ENCODE measurements at regions not wholly inside any gene's neighbourhood (a gene's known extent, or its start where the extent isn't known, plus 50 kb on each side); places are given as distances from the start of the nearest gene placed in this dataset.

DNA sequence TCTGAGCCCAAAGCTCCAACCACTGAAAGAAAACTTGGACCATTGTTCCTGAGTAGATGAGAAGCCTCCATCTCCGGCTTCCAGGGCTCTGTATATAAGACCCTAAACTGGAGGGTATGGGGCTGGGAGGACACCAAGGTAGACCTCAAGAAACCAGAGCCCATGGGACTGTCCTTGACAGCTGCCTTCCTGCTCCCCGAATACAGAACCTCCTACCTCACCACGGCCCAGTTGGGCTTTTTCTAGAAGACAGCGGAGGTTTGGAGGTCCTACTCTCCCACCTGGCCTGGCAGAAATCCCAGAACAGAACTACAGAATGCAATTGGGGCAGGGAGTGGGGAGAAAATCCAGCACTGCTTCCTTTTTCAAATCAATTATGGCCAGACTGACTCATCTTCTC lies 177.3 kb upstream of the ZNF507 start:
- Histone ChIP-seq H3K79me2 (ENCODE audit: low read length) (no peaks in the 10 kb centered on the region), H4K20me1 (ENCODE audit: insufficient read depth, low read length) (no peaks in the 10 kb centered on the region), H3K27me3 (ENCODE audit: low read depth, low read length) (no peaks in the 10 kb centered on the region; the same call in 1 of the 2 replicates), H3K27ac (ENCODE audit: low read length) (no peak overlapping the region), H2AFZ (ENCODE audit: low read depth, low read length) (no peak overlapping the region), H3K9ac (ENCODE audit: low read length) (no peak overlapping the region), H3K36me3 (replicated peaks; ENCODE audit: low read depth, low read length) (no peaks in the 10 kb centered on the region), H3K4me2 (ENCODE audit: low read length) (no peak overlapping the region), H3K9me3 (ENCODE audit: insufficient read depth, low read length) (no peaks in the 10 kb centered on the region), H3K4me1 (ENCODE audit: low read length) (no peaks in the 10 kb centered on the region), H3K4me3 (ENCODE audit: low read length) (no peak overlapping the region)
- no peak for TF ChIP-seq EZH2phosphoT487 (IDR thresholded peaks at IDR 0.05; ENCODE audit: low read depth)
- TF ChIP-seq, protein P1, sequence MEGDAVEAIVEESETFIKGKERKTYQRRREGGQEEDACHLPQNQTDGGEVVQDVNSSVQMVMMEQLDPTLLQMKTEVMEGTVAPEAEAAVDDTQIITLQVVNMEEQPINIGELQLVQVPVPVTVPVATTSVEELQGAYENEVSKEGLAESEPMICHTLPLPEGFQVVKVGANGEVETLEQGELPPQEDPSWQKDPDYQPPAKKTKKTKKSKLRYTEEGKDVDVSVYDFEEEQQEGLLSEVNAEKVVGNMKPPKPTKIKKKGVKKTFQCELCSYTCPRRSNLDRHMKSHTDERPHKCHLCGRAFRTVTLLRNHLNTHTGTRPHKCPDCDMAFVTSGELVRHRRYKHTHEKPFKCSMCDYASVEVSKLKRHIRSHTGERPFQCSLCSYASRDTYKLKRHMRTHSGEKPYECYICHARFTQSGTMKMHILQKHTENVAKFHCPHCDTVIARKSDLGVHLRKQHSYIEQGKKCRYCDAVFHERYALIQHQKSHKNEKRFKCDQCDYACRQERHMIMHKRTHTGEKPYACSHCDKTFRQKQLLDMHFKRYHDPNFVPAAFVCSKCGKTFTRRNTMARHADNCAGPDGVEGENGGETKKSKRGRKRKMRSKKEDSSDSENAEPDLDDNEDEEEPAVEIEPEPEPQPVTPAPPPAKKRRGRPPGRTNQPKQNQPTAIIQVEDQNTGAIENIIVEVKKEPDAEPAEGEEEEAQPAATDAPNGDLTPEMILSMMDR (IDR thresholded peaks at IDR 0.05; ENCODE audit: low read depth, low read length) = no peak

DNA sequence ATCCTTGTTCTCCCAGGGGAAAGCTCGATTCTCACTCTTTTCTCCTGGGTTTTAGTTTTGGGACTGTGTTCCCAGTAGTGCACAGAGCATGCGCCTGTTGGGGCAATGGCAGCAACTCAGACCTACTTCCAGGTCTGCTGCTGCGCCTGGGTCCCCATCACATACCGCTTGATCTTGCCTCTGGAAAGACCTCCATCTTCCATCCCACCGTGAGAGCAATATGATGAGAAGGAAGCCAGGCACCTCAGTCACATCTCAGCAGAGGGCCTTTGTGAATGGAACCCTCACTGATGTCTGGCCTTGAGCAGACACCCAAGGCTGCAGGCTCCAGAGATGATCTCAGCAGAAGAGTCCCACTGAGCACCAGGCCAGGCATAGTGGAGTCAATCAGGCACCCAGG lies 176.8 kb upstream of the ZNF507 start:
- Histone ChIP-seq H3K27me3 (ENCODE audit: low read depth, low read length) (no peaks in the 10 kb centered on the region; the same call in 1 of the 2 replicates), H2AFZ (ENCODE audit: low read depth, low read length) (no peak overlapping the region), H3K9me3 (ENCODE audit: insufficient read depth, low read length) (no peaks in the 10 kb centered on the region), H3K27ac (ENCODE audit: low read length) (no peak overlapping the region), H3K4me3 (ENCODE audit: low read length) (no peak overlapping the region), H3K36me3 (replicated peaks; ENCODE audit: low read depth, low read length) (no peaks in the 10 kb centered on the region), H3K9ac (ENCODE audit: low read length) (no peak overlapping the region), H3K4me1 (ENCODE audit: low read length) (no peaks in the 10 kb centered on the region), H4K20me1 (ENCODE audit: insufficient read depth, low read length) (no peaks in the 10 kb centered on the region), H3K79me2 (ENCODE audit: low read length) (no peaks in the 10 kb centered on the region), H3K4me2 (ENCODE audit: low read length) (no peak overlapping the region)
- no peak for TF ChIP-seq EZH2phosphoT487 (IDR thresholded peaks at IDR 0.05; ENCODE audit: low read depth)
- TF ChIP-seq, protein P1 (IDR thresholded peaks at IDR 0.05; ENCODE audit: low read depth, low read length) = no peak

DNA sequence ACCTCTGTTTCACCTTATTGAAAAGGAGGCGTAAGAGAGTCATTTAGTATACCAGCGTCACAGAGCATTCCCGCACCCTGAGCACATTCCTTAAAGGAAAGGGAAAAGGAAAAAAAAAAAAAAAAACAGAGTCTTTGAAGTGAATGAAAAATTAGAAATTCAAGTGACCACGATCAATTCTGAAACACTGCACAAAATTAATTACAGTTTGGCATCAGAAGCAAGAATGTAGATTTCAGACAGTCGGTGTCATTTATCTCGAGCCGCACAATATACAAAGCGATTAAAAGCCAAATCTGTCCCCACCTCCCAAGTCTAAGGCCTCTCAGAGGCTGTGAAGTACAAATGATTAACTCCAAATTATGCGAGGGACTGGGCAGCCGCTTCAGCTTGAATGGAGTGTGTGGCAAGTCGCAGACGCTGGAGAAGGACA lies 173.7 kb upstream of the ZNF507 start:
- Histone ChIP-seq H3K36me3 (replicated peaks; ENCODE audit: low read depth, low read length) (no peaks in the 10 kb centered on the region), H4K20me1 (ENCODE audit: insufficient read depth, low read length) (no peaks in the 10 kb centered on the region), H3K27ac (ENCODE audit: low read length) (no peak overlapping the region), H3K4me3 (ENCODE audit: low read length) (no peak overlapping the region), H3K79me2 (ENCODE audit: low read length) (no peaks in the 10 kb centered on the region), H2AFZ (ENCODE audit: low read depth, low read length) (no peak overlapping the region), H3K4me2 (ENCODE audit: low read length) (no peak overlapping the region), H3K9ac (ENCODE audit: low read length) (no peak overlapping the region), H3K4me1 (ENCODE audit: low read length) (no peaks in the 10 kb centered on the region), H3K27me3 (ENCODE audit: low read depth, low read length) (no peaks in the 10 kb centered on the region; the same call in 1 of the 2 replicates), H3K9me3 (ENCODE audit: insufficient read depth, low read length) (no peaks in the 10 kb centered on the region)
- no peak for TF ChIP-seq EZH2phosphoT487 (IDR thresholded peaks at IDR 0.05; ENCODE audit: low read depth)
- TF ChIP-seq, protein P1 (IDR thresholded peaks at IDR 0.05; ENCODE audit: low read depth, low read length) = no peak

DNA sequence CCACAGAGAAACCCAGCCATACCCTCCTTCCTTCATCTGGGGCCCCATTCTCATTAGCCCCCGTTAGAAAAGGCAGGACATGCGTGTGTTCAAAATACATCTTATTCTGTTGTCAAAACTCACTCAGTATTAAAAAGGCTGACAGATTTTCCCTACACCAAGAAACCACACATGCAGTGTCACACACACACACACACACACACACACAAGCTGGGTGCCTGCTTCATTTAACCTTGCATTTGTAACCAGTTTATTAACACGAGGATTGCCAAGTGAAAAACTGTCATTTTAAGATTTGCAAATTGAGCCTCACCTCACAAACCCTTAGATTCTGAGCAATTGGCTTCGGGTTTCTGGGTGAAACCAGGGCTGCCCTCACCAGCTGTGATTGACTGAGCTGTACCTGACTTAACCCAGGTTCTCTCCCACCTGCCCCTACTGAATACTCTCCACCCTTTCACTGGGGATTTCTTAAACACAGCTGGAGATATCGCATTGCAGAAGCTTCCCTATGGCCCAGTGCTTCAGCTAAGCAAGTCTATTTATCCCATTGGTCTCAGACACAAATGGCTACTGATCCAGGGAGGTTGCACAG lies 172.7 kb upstream of the ZNF507 start:
- no peaks in the 10 kb centered on the region for H3K9me3 ChIP-seq (ENCODE audit: insufficient read depth, low read length)
- no peak overlapping the region for H2AFZ ChIP-seq (ENCODE audit: low read depth, low read length)
- H4K20me1 ChIP-seq (ENCODE audit: insufficient read depth, low read length) = no peaks in the 10 kb centered on the region
- H3K4me1 ChIP-seq (ENCODE audit: low read length) = no peaks in the 10 kb centered on the region
- no peak overlapping the region for H3K27ac ChIP-seq (ENCODE audit: low read length)
- H3K4me3 ChIP-seq (ENCODE audit: low read length) = no peak overlapping the region
- no peaks in the 10 kb centered on the region for H3K36me3 ChIP-seq (replicated peaks; ENCODE audit: low read depth, low read length)
- no peak overlapping the region for H3K4me2 ChIP-seq (ENCODE audit: low read length)
- no peaks in the 10 kb centered on the region for H3K79me2 ChIP-seq (ENCODE audit: low read length)
- no peak overlapping the region for H3K9ac ChIP-seq (ENCODE audit: low read length)
- no peak for TF ChIP-seq EZH2phosphoT487 (IDR thresholded peaks at IDR 0.05; ENCODE audit: low read depth)
- TF ChIP-seq, protein P1 (IDR thresholded peaks at IDR 0.05; ENCODE audit: low read depth, low read length) = no peak
- no peaks in the 10 kb centered on the region; the same call in 1 of the 2 replicates for H3K27me3 ChIP-seq (ENCODE audit: low read depth, low read length)

All from OCI-LY3 (cell line).